ENCODE measurements at regions not wholly inside any gene's neighbourhood (a gene's known extent, or its start where the extent isn't known, plus 50 kb on each side); places are given as distances from the start of the nearest gene placed in this dataset.

- no peak for TF ChIP-seq CTCF (IDR thresholded peaks at IDR 0.05; ENCODE audit: extremely low read depth, insufficient read depth, missing control alignments)
These were observed 218.4 kb downstream of the HLX start for GRCh38 chr1:221097479-221098281.

GRCh38 chr1:221098471-221099405 is 219.5 kb downstream of the HLX start:
- TF ChIP-seq CTCF (IDR thresholded peaks at IDR 0.05; ENCODE audit: extremely low read depth, insufficient read depth, missing control alignments): no peak
- DNase-seq (ENCODE audit: low spot score): no peak
- in situ Hi-C loops (cut with MboI; ENCODE audit: low pct_unique_long_range_greater_than_20kb, low sequenced_read_pairs, unreplicated experiment): no loop called here

More at GRCh38 chr1:221097479-221098281, 218.4 kb downstream of the HLX start:
- DNase-seq (ENCODE audit: low spot score): no peak
- in situ Hi-C loops (cut with MboI; ENCODE audit: low pct_unique_long_range_greater_than_20kb, low sequenced_read_pairs, unreplicated experiment): no loop called here

GRCh38 chr1:221099747-221100595 is 220.7 kb downstream of the HLX start:
- no peak for TF ChIP-seq CTCF (IDR thresholded peaks at IDR 0.05; ENCODE audit: extremely low read depth, insufficient read depth, missing control alignments)
- in situ Hi-C loops (cut with MboI; ENCODE audit: low pct_unique_long_range_greater_than_20kb, low sequenced_read_pairs, unreplicated experiment): no loop called here
- DNase-seq (ENCODE audit: low spot score): no peak

GRCh38 chr1:221100611-221101010 is 221.4 kb downstream of the HLX start:
- in situ Hi-C loops (cut with MboI; ENCODE audit: low pct_unique_long_range_greater_than_20kb, low sequenced_read_pairs, unreplicated experiment): no loop called here
- DNase-seq (ENCODE audit: low spot score): no peak
- TF ChIP-seq CTCF (IDR thresholded peaks at IDR 0.05; ENCODE audit: extremely low read depth, insufficient read depth, missing control alignments): no peak

- in situ Hi-C loops (cut with MboI; ENCODE audit: low pct_unique_long_range_greater_than_20kb, low sequenced_read_pairs, unreplicated experiment): no loop called here
- TF ChIP-seq CTCF (IDR thresholded peaks at IDR 0.05; ENCODE audit: extremely low read depth, insufficient read depth, missing control alignments): no peak
- no peak for DNase-seq (ENCODE audit: low spot score)
These were observed 222.8 kb downstream of the HLX start for GRCh38 chr1:221101807-221102605.
